ENCODE measurements at regions not wholly inside any gene's neighbourhood (a gene's known extent, or its start where the extent isn't known, plus 50 kb on each side); places are given as distances from the start of the nearest gene placed in this dataset.

GRCh38 chr10:31190488-31190887 lies 128.5 kb upstream of the ZEB1 start:
- no peak for TF ChIP-seq CTCF (IDR thresholded peaks at IDR 0.05)
- no peak for TF ChIP-seq POLR2A (IDR thresholded peaks at IDR 0.05)

All from adrenal gland (tissue), 5 donors.